GM23338 (cell line): ENCODE measurements at regions not wholly inside any gene's neighbourhood (a gene's known extent, or its start where the extent isn't known, plus 50 kb on each side); places are given as distances from the start of the nearest gene placed in this dataset.

Source experiments
- ATAC-seq: fragments of 200-7000 bp; cut with Tn5 transposase; 3 replicates; pipeline ENCODE4 v1.9.1; 2020
- DNase-seq: peaks from one replicate; pipeline ENCODE4 v3.0.0-alpha.2; 2015; ENCODE audit warnings: low spot score
- H2AFZ ChIP-seq: fragments of 200-600 bp; sonication (generic); 2 replicates; pipeline ENCODE4 v1.8.0; 2016; ENCODE audit warnings: antibody characterized with exemption, mild to moderate bottlenecking, moderate library complexity
- H3F3A ChIP-seq: fragments of 200-600 bp; sonication (generic); replicated peaks from 2 replicates; pipeline ENCODE4 v1.8.0; 2017; ENCODE audit warnings: antibody characterized with exemption, mixed run types, low read depth
- H3K27ac ChIP-seq: fragments of 200-600 bp; sonication (generic); 2 replicates; pipeline ENCODE4 v1.6.1; 2016; ENCODE audit warnings: low read depth
- H3K27me3 ChIP-seq: fragments of 200-600 bp; sonication (generic); 2 replicates; pipeline ENCODE4 v1.8.0; 2016; ENCODE audit warnings: mild to moderate bottlenecking, mixed run types, moderate library complexity; ENCODE audit not compliant: insufficient read depth
- H3K36me3 ChIP-seq: fragments of 200-600 bp; sonication (generic); 2 replicates; pipeline ENCODE4 v1.8.0; 2016; ENCODE audit warnings: mild to moderate bottlenecking; ENCODE audit not compliant: insufficient read depth
- H3K4me1 ChIP-seq: fragments of 200-600 bp; sonication (generic); 2 replicates; pipeline ENCODE4 v1.8.0; 2016; ENCODE audit warnings: mild to moderate bottlenecking, moderate library complexity; ENCODE audit not compliant: insufficient read depth
- H3K4me2 ChIP-seq: fragments of 200-600 bp; sonication (generic); 2 replicates; pipeline ENCODE4 v1.7.1; 2017; ENCODE audit warnings: mixed run types
- H3K4me3 ChIP-seq: fragments of 200-600 bp; sonication (generic); 2 replicates; pipeline ENCODE4 v1.6.1; 2016; ENCODE audit warnings: mixed run types
- H3K79me2 ChIP-seq: fragments of 200-600 bp; sonication (generic); replicated peaks from 2 replicates; pipeline ENCODE4 v1.8.0; 2017; ENCODE audit warnings: mild to moderate bottlenecking; ENCODE audit not compliant: insufficient read depth
- H3K9me2 ChIP-seq: fragments of 200-600 bp; sonication (generic); 2 replicates; pipeline ENCODE4 v1.8.0; 2017; ENCODE audit not compliant: insufficient read depth
- H4K20me1 ChIP-seq: fragments of 200-600 bp; sonication (generic); replicated peaks from 2 replicates; pipeline ENCODE4 v1.8.0; 2017; ENCODE audit warnings: mild to moderate bottlenecking; ENCODE audit not compliant: insufficient read depth
- H3K27ac Mint-ChIP-seq: 2 replicates; pipeline ENCODE4 v1.8.0; 2020; ENCODE audit warnings: inconsistent platforms, mild to moderate bottlenecking, moderate library complexity, mixed read lengths
- H3K27me3 Mint-ChIP-seq: 3 replicates; pipeline ENCODE4 v1.8.0; 2022; ENCODE audit warnings: low read depth, mild to moderate bottlenecking, moderate library complexity, mixed read lengths, inconsistent platforms; ENCODE audit not compliant: insufficient read depth, poor library complexity
- H3K36me3 Mint-ChIP-seq: 3 replicates; pipeline ENCODE4 v1.8.0; 2021; ENCODE audit warnings: low read depth, mild to moderate bottlenecking, inconsistent platforms, moderate library complexity, mixed read lengths
- H3K4me1 Mint-ChIP-seq: 3 replicates; pipeline ENCODE4 v1.8.0; 2020; ENCODE audit warnings: mild to moderate bottlenecking, inconsistent platforms, mixed read lengths
- H3K4me3 Mint-ChIP-seq: 3 replicates; pipeline ENCODE4 v1.8.0; 2021; ENCODE audit warnings: moderate library complexity, mild to moderate bottlenecking, inconsistent platforms, mixed read lengths
- H3K9me3 Mint-ChIP-seq: 3 replicates; pipeline ENCODE4 v1.8.0; 2020; ENCODE audit warnings: moderate library complexity, mild to moderate bottlenecking, inconsistent platforms, mixed read lengths
- CREB1 ChIP-seq: fragments of 250-450 bp; sonication (Bioruptor Pico); IDR thresholded peaks from 2 replicates; pipeline ENCODE4 v1.5.0; 2020; ENCODE audit warnings: low read depth, mild to moderate bottlenecking, moderate library complexity
- EZH2 ChIP-seq: fragments of 200-600 bp; sonication (generic); IDR thresholded peaks from one replicate; pipeline ENCODE4 v1.8.0; 2017; ENCODE audit warnings: antibody characterized with exemption, mild to moderate bottlenecking, low read depth; ENCODE audit not compliant: unreplicated experiment
- JUNB ChIP-seq: IDR thresholded peaks from one replicate; pipeline ENCODE4 v1.6.1; 2016; ENCODE audit warnings: antibody characterized with exemption; ENCODE audit not compliant: unreplicated experiment
- POLR2AphosphoS5 ChIP-seq: IDR thresholded peaks from 2 replicates; pipeline ENCODE4 v1.6.1; 2016; ENCODE audit warnings: antibody characterized with exemption, low read depth
- TF ChIP-seq, protein P1 (sequence below): fragments of 250-450 bp; sonication (Bioruptor Pico); IDR thresholded peaks from 2 replicates; pipeline ENCODE4 v1.5.0; 2020; ENCODE audit warnings: mild to moderate bottlenecking, moderate library complexity
- TF ChIP-seq, protein P2 (sequence below), 2 experiments: fragments of 200-600 bp in 1 of 2; sonication (generic) in 1 of 2; conservative IDR thresholded peaks; 2 replicates each; pipeline versions ENCODE4 v1.5.1 to v1.6.1; 2016 to 2017; ENCODE audit warnings: antibody characterized with exemption in 2 of 2, low read depth in 2 of 2, mild to moderate bottlenecking in 2 of 2, moderate library complexity in 1 of 2

DNA sequence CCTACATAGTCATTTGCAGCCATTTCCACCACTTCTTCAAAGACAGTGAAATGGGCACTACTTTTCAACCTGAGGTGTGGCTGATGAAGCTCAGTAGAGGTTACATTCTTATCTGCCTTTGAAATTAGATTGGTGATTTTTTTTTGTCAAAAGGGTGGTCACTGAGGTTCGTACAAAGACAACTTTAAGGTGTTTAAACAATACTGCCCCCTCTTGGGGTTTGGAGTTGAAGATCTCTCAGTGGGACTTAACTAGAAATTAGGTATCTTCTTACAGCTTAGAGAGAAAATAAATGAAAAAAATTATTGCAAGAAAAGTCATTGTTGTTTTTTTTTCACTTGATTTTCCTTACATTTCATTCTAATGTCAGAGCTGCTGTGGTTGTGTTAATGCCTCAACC, 713.2 kb downstream of the CDH11 start:
- H3K27ac ChIP-seq = no peak overlapping the region
- no peak for ATAC-seq
- no peaks in the 10 kb centered on the region for H3K36me3 Mint-ChIP-seq

DNA sequence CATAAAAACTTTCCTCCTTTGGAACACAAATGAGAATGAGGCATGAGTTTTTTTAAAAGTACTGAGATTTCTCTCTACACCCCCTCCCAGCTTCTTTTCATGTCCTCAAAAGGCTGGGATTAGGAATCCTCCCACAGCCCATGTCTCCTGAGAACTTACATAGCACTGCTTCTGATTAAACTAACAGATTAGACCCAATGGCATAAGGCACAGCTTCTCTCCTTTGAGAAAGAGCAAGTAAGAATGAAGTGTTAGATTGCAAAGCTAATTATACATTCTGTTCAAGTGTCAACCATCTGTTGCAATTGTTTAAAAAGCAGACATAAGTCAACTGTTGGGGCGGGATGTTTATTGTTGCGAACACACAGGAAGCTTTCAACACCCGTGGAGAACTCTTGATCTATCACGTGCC, 715.1 kb downstream of the CDH11 start:
- Histone ChIP-seq H3K4me1 (no peaks in the 10 kb centered on the region), H3K36me3 (no peaks in the 10 kb centered on the region), H3F3A (no peaks in the 10 kb centered on the region), H4K20me1 (no peaks in the 10 kb centered on the region), H3K9me2 (no peaks in the 10 kb centered on the region), H3K4me2 (no peak overlapping the region), H3K79me2 (no peaks in the 10 kb centered on the region), H2AFZ (no peak overlapping the region), H3K27me3 (no peaks in the 10 kb centered on the region), H3K27ac (no peak overlapping the region), H3K4me3 (no peak overlapping the region)
- no peaks in the 10 kb centered on the region for H3K36me3 Mint-ChIP-seq
- no peaks in the 10 kb centered on the region for H3K9me3 Mint-ChIP-seq
- H3K4me3 Mint-ChIP-seq = no peak overlapping the region
- DNase-seq = no peak
- H3K4me1 Mint-ChIP-seq = no peaks in the 10 kb centered on the region; the same call in 2 of the 3 replicates
- ATAC-seq = no peak
- no peaks in the 10 kb centered on the region for H3K27me3 Mint-ChIP-seq
- H3K27ac Mint-ChIP-seq = no peak overlapping the region
- TF ChIP-seq POLR2AphosphoS5 (no peak), CREB1 (CRISPR knock-in tag) (no peak), EZH2 (no peak)
- TF ChIP-seq, protein P1, sequence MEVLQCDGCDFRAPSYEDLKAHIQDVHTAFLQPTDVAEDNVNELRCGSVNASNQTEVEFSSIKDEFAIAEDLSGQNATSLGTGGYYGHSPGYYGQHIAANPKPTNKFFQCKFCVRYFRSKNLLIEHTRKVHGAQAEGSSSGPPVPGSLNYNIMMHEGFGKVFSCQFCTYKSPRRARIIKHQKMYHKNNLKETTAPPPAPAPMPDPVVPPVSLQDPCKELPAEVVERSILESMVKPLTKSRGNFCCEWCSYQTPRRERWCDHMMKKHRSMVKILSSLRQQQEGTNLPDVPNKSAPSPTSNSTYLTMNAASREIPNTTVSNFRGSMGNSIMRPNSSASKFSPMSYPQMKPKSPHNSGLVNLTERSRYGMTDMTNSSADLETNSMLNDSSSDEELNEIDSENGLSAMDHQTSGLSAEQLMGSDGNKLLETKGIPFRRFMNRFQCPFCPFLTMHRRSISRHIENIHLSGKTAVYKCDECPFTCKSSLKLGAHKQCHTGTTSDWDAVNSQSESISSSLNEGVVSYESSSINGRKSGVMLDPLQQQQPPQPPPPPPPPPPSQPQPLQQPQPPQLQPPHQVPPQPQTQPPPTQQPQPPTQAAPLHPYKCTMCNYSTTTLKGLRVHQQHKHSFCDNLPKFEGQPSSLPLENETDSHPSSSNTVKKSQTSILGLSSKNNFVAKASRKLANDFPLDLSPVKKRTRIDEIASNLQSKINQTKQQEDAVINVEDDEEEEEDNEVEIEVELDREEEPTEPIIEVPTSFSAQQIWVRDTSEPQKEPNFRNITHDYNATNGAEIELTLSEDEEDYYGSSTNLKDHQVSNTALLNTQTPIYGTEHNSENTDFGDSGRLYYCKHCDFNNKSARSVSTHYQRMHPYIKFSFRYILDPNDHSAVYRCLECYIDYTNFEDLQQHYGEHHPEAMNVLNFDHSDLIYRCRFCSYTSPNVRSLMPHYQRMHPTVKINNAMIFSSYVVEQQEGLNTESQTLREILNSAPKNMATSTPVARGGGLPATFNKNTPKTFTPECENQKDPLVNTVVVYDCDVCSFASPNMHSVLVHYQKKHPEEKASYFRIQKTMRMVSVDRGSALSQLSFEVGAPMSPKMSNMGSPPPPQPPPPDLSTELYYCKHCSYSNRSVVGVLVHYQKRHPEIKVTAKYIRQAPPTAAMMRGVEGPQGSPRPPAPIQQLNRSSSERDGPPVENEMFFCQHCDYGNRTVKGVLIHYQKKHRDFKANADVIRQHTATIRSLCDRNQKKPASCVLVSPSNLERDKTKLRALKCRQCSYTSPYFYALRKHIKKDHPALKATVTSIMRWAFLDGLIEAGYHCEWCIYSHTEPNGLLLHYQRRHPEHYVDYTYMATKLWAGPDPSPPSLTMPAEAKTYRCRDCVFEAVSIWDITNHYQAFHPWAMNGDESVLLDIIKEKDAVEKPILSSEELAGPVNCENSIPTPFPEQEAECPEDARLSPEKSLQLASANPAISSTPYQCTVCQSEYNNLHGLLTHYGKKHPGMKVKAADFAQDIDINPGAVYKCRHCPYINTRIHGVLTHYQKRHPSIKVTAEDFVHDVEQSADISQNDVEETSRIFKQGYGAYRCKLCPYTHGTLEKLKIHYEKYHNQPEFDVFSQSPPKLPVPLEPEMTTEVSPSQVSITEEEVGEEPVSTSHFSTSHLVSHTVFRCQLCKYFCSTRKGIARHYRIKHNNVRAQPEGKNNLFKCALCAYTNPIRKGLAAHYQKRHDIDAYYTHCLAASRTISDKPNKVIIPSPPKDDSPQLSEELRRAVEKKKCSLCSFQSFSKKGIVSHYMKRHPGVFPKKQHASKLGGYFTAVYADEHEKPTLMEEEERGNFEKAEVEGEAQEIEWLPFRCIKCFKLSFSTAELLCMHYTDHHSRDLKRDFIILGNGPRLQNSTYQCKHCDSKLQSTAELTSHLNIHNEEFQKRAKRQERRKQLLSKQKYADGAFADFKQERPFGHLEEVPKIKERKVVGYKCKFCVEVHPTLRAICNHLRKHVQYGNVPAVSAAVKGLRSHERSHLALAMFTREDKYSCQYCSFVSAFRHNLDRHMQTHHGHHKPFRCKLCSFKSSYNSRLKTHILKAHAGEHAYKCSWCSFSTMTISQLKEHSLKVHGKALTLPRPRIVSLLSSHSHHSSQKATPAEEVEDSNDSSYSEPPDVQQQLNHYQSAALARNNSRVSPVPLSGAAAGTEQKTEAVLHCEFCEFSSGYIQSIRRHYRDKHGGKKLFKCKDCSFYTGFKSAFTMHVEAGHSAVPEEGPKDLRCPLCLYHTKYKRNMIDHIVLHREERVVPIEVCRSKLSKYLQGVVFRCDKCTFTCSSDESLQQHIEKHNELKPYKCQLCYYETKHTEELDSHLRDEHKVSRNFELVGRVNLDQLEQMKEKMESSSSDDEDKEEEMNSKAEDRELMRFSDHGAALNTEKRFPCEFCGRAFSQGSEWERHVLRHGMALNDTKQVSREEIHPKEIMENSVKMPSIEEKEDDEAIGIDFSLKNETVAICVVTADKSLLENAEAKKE (CRISPR knock-in tag) = no peak
- TF ChIP-seq, protein P2, sequence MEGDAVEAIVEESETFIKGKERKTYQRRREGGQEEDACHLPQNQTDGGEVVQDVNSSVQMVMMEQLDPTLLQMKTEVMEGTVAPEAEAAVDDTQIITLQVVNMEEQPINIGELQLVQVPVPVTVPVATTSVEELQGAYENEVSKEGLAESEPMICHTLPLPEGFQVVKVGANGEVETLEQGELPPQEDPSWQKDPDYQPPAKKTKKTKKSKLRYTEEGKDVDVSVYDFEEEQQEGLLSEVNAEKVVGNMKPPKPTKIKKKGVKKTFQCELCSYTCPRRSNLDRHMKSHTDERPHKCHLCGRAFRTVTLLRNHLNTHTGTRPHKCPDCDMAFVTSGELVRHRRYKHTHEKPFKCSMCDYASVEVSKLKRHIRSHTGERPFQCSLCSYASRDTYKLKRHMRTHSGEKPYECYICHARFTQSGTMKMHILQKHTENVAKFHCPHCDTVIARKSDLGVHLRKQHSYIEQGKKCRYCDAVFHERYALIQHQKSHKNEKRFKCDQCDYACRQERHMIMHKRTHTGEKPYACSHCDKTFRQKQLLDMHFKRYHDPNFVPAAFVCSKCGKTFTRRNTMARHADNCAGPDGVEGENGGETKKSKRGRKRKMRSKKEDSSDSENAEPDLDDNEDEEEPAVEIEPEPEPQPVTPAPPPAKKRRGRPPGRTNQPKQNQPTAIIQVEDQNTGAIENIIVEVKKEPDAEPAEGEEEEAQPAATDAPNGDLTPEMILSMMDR (conservative IDR thresholded peaks at IDR 0.05; ENCODE audit: low read depth in 2 of 2) = no peak

More for the DNA sequence above, 713.2 kb downstream of the CDH11 start:
- no peaks in the 10 kb centered on the region; the same call in 2 of the 3 replicates for H3K4me1 Mint-ChIP-seq
- Histone ChIP-seq H3K79me2 (no peaks in the 10 kb centered on the region), H3K36me3 (no peaks in the 10 kb centered on the region), H3K27me3 (no peaks in the 10 kb centered on the region), H4K20me1 (no peaks in the 10 kb centered on the region), H3K4me3 (no peak overlapping the region), H3K4me2 (no peak overlapping the region), H3K4me1 (no peaks in the 10 kb centered on the region), H3K9me2 (no peaks in the 10 kb centered on the region), H3F3A (no peaks in the 10 kb centered on the region), H2AFZ (no peak overlapping the region)
- no peaks in the 10 kb centered on the region for H3K9me3 Mint-ChIP-seq
- DNase-seq = peak; percentile 60
- no peak overlapping the region for H3K4me3 Mint-ChIP-seq
- TF ChIP-seq, protein P2 (conservative IDR thresholded peaks at IDR 0.05; ENCODE audit: low read depth in 2 of 2) = peak; percentile 42 to 54
- TF ChIP-seq POLR2AphosphoS5 (no peak), JUNB (no peak)
- no peaks in the 10 kb centered on the region for H3K27me3 Mint-ChIP-seq
- H3K27ac Mint-ChIP-seq = no peak overlapping the region
